ENCODE measurements at regions not wholly inside any gene's neighbourhood (a gene's known extent, or its start where the extent isn't known, plus 50 kb on each side); places are given as distances from the start of the nearest gene placed in this dataset.

DNA sequence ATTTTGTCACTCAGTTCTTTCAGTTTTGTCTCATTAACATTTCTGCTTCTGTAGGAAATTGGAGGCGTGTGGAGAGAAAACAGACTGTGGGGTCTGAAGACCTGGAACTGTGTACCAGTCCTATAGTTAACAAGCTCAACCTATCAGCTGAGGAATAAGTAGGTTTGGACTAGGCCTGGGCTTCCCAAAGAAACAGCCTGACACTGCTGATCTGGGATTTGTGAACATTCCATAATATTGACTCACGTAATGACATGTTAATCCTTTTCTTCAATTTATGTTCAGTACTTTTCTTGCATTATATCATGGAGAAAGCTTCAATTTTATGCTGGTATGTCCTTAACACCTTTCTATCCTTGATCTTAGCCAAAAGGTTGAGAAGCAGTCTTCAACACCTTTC lies 181.6 kb upstream of the RORA start:
- no peak overlapping the region for H3K9ac ChIP-seq (ENCODE audit: control insufficient read depth, insufficient read depth, low read length)
- no peak overlapping the region for H2AFZ ChIP-seq (ENCODE audit: control insufficient read depth, low read depth, low read length)
- BruUV-seq (replicated peaks), result no TSS peak
- no peaks in the 10 kb centered on the region; a peak in 2 of 4 replicates for H3K27me3 ChIP-seq (replicated peaks in 1 of 2; ENCODE audit: control insufficient read depth in 2 of 2, insufficient read depth in 2 of 2, low read length in 1 of 2)
- ATAC-seq, result no peak
- intact Hi-C loops (cut with micrococcal nuclease; ENCODE audit: unreplicated experiment), result no loop called here
- TF ChIP-seq ZNF687 (IDR thresholded peaks at IDR 0.05) (no peak), CUX1 (IDR thresholded peaks at IDR 0.05; ENCODE audit: insufficient replicate concordance, low read depth, low read length) (no peak), RB1 (IDR thresholded peaks at IDR 0.05; ENCODE audit: borderline replicate concordance) (no peak), EZH2 (IDR thresholded peaks at IDR 0.05; ENCODE audit: borderline replicate concordance, control insufficient read depth, low read depth, low read length) (no peak)
- TF ChIP-seq, protein P1, sequence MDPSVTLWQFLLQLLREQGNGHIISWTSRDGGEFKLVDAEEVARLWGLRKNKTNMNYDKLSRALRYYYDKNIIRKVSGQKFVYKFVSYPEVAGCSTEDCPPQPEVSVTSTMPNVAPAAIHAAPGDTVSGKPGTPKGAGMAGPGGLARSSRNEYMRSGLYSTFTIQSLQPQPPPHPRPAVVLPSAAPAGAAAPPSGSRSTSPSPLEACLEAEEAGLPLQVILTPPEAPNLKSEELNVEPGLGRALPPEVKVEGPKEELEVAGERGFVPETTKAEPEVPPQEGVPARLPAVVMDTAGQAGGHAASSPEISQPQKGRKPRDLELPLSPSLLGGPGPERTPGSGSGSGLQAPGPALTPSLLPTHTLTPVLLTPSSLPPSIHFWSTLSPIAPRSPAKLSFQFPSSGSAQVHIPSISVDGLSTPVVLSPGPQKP (IDR thresholded peaks at IDR 0.05; ENCODE audit: low read depth, low read length), result no peak
- POLR2A ChIA-PET, result no interaction called here
- in situ Hi-C loops (cut with MboI), result no loop called here
- DNase-seq (ENCODE audit: low read depth, low spot score), result no peak
- no peaks in the 10 kb centered on the region for H3K79me2 ChIP-seq (ENCODE audit: control insufficient read depth, insufficient read depth, low read length)
- no peaks in the 10 kb centered on the region for H3K9me3 ChIP-seq (replicated peaks; ENCODE audit: control insufficient read depth, insufficient read depth, low read length)
- RAD21 ChIA-PET (ENCODE audit: unreplicated experiment), result no interaction called here
- CTCF ChIA-PET, result no interaction called here
- no peak overlapping the region for H3K27ac ChIP-seq (ENCODE audit: control insufficient read depth, insufficient read depth)
- no peak overlapping the region for H3K4me3 ChIP-seq
- no peak for FAIRE-seq
- no peak overlapping the region for H3K4me2 ChIP-seq (ENCODE audit: control insufficient read depth, insufficient read depth)
- no peaks in the 10 kb centered on the region for H3K36me3 ChIP-seq (ENCODE audit: control insufficient read depth in 2 of 2, insufficient read depth in 2 of 2, low read length in 1 of 2)
- SMC1A ChIA-PET (ENCODE audit: uncharacterized antibody, unreplicated experiment), result no interaction called here
- 0% methylated on average over 2 of the region's 2 CpGs for WGBS (ENCODE audit: insufficient coverage, insufficient replicate concordance, low lambda C conversion rate, missing lambda C conversion rate)
- H3K4me1 ChIP-seq (ENCODE audit: control insufficient read depth, insufficient read depth, low read length), result no peaks in the 10 kb centered on the region
- H4K20me1 ChIP-seq (ENCODE audit: control insufficient read depth, insufficient read depth), result no peaks in the 10 kb centered on the region
